GDM1 (cell line): ENCODE measurements at regions not wholly inside any gene's neighbourhood (a gene's known extent, or its start where the extent isn't known, plus 50 kb on each side); places are given as distances from the start of the nearest gene placed in this dataset.
"Not testable (repeated sequence)": the region's sequence is repeated elsewhere in the genome, so short reads cannot be mapped to it uniquely, and the experiment has no call there.

Source experiments
- DNase-seq: peaks from one replicate; lab custom pipeline; 2025; lab: John Stamatoyannopoulos, UW

DNA sequence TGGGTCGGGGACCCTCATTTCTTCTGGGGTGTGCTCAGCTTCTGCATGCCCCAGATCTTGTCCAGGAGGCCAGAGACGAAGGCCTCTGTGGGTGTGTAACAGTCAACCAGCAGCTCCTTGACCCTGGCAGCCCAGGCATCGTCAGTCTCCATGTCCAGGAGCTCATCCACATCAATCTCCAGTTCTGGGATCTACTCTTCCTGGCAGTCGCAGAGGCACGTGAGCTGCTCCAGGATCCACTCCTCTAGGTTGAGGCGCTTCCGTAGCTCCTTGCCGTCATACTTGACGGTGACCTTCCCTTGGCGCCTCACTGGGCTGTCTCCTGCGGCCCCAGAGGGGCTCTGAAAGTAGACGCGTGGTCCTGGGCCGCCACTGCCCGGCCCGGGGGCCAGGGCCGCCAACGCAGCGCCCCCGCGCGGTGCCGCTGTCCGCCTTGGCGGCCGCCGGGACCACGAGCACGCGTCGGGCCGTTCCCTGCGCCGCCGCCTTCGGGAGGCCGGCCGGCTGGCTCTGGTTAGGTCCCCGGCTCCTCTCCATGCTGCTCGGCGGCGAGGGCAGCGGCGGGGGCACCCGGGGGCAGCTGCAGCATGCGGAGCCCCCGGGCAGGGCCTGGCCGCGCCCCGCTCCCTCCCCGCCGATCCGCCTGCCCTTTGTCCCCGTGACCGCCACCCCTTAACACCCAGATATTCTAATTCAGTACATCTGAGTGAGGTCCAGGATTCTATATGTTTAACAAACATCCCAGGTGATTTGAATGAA, 170.5 kb downstream of the SEPTIN7 start:
- DNase-seq: no peak

DNA sequence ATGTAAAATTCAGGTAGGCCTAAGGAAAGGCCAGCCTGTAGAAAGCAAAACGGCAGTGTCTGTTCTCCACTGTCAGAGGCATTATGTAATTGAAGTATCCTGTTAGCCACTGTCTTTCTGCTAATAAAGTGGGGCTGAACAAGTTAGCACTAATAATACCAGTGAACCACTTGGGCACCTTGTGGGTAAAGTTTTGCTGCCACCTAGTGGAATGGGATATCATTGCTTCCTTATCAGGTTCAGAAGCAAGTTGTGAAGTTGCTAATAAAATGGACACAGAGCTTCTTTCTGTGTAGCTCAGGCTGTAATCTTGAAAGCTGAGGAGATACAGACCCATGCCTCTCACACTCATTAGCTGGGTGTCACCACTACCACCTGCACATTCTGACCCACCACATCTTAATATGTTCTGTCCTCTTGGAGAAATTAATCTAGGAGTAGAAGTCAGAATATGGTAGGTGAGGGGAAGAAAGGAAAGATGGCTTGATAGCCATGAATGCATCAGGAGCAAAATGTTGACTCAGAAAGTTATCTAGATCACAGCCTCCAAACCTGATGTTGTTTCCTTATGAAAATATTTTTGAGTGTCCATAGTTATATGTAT, 175.1 kb downstream of the SEPTIN7 start:
- peak; percentile 42 for DNase-seq

DNA sequence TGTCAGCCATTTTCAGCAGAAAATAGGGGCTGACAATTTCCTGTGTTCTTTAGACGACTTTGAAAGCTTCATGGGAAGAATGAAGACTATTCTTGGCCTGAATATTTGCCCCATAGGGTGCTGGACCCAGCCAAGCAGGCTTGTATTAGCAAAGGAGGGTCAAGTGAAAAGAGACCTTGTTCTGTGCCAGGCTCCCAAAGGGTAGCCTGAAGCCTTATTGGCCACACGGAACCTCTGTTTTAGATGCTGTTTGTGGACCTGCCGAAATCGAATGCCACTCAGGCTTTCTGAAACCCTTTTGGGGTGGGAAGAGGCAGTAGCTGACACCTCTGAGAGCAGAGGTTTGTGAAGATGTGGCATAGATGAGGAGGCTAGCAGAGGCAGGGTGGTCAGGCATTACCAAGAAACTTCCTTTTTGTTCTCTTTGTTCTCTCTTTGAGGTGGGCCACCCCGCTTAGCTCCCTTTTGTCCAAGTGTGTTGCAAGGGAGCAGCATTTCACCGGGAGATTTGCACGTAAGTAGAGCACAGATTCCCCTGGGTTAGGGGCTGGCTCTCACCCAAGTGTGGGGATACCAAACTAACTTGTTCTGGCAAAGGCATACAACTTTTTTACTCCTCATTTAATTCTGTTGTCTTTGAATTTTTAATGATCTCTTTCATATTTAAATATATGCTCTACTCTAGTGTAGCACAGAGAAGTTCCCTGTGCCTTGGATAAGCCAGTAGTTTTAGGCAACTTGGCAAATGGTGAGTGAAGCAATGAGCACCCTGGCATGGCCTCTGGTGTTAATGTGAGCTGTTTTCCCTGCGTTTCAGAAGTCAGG, 174.0 kb upstream of the EEPD1 start:
- not testable (repeated sequence) for DNase-seq

DNA sequence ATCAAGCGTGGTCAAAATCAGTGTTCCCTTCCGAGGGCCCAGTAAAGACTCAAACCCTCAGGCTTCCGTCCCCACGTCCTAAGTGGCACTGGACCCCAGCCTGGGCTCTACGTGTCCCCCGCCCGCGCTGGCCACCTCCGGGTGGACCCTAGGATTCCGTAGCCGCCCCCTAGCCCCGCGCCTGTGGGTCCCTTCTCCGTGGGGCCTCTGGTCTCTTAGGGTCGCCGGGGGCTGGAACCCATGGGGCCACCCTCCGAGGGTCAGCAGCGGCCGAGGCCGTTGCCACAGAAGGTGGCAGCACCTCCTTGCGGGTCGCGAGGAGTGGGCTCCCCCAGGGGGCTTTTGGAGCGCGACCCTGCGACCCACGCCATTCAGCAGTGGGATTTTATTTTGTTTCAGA, 170.5 kb upstream of the EEPD1 start:
- DNase-seq: no peak

DNA sequence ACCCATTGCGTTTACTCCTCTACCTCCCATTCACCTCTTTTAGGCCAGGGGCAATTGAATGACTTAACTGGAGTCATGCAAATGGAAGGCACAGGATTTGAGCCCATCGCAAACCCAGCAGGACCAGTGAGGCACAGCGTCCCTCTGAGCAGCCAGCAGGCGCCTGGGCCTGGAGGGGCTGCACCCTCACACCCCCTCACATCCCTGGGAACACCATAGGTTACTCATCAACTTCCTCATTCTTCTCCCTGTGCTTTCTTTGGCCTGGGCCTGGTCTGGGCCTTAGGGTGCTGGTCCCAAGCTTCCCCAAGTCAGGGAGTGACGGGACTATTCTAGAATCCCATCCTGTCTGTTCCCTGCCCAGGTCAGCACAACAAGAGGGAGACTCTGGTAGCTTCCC, 169.4 kb upstream of the EEPD1 start:
- no peak for DNase-seq

DNA sequence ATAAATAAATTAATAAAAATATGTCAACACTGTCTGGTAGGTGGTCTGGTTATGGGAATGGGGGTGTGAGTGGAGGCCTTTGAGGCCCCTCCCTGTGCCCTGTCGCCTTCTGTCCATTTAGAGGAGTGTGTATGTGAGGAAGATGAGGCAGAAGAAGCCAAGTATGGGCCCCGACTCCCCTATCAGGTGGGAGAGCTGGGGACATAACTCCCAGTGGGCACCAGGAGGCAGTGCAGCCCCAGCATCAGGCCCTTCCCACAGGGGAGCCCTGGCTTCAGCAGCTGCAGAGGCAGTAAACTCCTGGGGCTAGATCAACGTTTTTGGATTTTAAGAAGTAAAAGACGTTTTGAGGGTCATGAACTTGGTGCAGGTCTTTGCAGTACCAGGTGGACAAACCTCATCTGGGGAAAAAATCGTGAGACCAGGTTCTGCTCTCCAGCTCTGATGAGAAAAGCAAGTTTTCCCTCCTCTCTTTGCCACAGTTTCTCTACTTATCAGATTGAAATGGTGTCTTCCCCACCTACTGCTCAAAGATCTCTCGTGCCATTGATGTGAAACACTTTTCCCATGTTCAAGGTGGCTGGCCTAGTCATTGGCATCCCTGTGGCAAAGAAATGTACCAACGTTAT, 167.8 kb upstream of the EEPD1 start:
- DNase-seq: peak; percentile 41

DNA sequence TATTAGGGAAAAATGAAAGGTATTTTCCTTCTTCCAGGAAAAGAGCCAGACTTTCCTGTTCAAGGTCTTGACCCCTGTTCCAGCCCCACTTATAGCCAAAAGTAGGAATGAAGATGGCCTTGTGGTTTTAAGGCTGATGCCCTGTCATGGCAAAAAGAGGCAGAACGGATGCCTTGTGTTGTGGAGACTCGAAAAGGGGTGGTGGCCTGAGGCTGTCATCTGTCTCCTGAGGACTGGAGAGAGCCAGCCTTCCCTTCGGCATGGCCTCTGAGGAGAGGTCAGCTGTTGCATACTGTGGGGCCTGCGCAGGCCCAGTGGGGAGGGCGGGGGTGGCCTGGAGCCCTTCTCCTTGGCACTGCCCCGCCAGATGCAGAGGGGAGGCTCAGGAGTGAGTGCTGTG, 166.0 kb upstream of the EEPD1 start:
- no peak for DNase-seq

DNA sequence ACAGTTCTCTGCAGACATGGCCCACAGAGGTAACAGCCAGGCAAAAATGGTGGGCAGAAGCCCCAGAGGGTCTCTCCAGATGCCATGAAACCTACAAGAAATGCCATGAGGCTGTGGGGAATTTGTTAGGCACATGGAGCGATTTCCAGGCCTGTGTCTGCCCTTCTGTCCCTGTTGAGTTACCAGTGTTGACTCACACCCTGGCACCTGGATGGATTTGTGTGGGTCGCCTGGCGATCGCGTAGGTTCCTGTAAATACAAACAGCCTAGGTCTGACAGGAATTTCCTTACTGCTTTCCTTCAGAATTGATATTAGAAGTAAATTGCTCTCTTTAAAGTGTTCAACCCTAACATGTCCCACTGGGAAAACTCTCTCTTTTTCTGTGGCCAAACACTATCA, 164.9 kb upstream of the EEPD1 start:
- DNase-seq: no peak

DNA sequence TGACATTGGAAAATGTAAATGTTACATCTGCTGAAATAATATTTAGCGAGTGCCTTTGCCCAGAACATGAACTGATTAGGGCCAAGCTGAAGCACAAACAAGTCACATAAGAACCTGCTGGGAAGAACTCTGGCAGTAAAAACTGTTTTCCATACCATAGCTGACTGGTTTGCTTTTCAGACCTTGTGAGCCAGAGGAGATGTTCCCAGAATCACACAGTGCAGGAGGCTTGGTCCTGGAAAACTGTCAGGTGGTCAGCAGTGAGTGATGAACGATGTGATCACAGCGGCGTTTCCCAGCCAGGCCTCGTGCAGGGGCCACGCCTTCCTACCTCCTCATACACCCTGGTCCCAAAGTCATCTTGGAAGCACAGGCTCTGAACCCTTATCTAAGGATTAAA, 164.2 kb upstream of the EEPD1 start:
- no peak for DNase-seq

DNA sequence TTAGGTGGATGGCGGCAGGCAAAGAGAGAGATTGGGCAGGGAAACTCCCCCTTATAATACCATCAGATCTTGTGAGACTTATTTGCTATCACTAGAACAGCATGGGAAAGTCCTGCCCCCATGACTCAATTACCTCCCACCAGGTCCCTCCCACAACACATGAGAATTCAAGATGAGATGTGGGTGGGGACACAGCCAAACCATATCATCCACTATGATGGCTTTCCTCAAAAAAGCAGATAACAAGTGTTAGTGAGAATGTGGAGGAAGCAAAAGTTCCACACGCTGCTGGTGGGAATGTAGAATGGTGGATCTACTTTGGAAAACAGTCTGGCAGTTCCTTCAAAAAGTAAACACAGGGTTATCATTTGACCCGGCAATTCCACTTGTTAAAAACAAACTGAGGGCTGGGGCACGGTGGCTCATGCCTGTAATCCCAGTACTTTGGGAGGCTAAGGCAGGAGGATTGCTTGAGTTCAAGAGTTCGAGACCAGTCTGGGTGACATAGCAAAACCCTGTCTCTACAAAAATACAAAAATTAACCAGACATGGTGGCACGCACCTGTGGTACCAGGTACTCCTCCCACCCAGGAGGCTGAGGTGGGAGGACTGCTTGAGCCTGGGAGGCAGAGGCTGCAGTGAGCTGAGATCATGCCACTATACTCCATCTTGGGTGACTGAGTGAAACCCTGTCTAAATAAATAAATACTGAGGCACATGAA, 161.4 kb upstream of the EEPD1 start:
- no peak for DNase-seq

DNA sequence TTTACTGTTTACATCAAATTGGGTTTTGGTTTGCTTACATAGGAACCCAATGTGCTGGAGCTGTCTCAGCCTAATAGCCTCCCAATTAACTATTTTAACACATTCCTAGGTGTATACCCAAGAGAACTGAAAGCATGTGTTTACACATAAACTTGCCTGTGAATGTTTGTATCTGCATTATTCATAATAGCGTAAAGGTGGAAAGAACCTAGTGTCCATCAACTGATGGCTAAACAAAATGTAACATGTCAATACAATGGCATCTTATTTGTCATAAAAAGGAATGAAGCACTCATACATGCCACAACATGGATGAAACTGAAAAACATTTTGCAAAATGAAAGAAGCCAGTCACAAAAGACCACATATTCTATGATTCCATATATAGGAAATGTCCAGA, 160.6 kb upstream of the EEPD1 start:
- DNase-seq: no peak

DNA sequence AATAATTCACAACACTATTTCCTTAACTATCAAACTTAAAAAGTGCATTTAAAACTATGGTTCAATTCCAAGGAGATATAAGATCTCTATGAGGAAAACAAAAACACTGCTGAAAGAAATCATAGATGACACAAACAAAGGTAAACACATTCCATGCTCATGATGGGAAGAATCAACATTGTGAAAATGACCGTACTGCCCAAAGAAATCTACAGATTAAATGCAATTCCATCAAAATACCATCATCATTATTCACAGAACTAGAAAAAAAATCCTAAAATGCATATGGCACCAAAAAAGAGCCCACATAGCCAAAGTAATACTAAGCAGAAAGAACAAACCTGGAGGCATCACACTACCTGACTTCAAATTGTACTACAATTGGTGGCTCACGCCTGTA, 159.9 kb upstream of the EEPD1 start:
- no peak for DNase-seq

DNA sequence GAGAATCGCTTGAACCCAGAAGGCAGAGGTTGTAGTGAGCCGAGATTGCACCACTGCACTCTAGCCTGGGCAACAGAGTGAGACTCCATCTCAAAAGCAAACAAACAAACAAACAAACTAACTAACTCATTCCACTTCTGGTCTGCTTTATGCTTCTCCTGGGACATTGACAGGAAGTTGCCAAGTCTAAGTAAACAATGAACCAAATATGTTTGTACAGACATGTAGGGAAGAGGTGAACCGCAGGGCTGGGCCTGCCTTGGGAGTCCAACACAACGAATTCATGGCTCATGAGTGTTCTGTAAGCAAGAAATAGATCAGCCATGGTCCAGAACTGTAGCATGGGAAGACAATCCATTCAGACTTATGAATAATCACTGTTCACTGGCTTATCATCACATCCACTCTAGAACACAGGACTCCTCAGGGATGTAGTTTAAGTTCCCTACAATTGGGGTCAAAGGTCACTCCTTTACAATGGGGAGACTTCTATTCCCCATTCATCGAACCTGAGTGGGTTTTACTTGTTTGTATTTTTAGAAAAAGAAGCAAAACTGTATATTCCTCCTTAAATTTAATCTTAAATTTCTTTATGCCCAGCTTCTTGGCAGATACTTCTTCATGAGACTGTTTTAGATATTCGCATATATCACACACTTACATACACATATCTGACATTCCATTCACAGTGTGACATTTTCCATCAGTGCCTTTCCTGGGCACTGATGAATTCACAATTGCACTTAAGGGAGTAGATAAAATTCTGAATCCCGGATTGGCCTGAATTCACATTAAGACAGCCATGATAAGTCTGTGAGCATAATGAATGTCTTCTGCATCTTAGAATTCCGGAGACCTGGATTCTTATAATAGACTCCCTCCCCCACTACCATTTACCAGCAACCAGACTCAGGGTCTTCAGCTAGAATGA, 159.1 kb upstream of the EEPD1 start:
- DNase-seq: no peak

DNA sequence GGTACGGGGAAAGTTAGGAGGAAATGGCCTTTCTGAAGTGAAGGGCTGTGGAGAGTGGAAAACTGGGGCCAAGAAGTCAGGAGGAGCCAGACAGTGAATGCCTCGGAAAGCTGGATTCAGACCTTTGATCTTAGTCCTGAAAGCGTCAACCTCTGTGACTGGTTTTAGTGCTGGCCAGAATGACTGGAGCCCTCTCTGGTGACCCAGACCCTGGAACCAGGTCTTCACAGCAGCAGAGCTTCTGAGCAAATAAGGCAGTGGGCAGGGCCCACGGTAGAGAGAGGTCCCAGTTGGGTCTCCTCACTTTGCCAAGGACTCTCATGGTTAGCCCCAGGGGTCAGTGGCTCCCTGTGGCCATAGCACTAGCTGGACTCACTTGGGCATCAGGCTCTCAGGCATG, 157.7 kb upstream of the EEPD1 start:
- no peak for DNase-seq

DNA sequence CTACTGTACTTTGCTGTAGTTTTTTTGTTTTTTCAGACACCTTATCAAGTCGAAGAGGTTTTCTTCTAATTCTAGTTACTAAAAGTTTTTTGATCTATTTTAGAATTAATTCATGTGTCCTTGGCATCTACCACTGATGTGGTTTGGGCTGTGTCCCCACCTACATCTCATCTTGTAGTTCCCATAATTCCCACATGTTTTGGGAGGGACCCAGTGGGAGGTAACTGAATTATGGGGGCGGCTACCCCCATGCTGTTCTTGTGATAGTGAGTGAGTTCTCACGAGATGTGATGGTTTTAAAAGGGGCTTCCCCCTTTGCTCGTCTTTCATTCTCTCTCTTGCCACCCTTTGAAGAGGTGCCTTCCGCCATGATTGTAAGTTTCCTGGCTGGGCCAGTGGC, 154.6 kb upstream of the EEPD1 start:
- DNase-seq: no peak

DNA sequence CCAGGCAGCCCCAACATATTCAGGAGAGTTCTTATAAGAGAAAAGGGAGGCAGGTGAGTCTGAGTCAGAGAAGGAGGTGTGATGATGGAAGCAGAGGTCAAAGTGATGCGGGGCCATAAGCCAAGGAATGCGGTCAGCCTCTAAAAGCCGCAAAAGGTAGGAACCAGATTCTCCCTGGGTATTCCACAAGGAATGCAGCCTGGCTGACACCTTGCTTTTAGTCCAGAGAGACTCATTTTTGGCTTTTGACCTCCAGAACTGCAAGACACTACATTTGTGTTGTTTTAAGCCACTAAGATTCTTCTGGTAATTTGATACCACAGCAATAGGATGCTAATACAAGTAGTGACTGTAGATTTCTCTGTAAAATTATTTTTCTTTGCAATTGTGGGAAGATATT, 151.5 kb upstream of the EEPD1 start:
- no peak for DNase-seq

DNA sequence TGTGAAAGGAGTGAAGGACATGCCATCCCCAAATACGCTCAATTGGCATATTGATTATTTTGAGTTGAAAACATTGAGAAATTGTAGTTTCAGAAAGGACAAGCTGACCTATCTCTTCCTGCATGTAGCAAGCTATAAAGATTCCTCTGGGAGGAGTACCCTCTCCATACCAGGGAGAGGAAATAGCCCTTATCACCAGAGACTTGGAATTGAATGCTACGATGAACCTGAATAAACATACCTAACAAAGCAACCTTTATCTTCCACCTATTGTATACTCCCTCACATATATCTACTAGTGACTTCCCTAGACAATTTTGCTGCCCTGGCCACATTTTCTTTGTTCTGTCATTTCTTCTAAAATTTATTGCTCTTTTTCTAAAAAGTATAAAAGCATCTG, 150.2 kb upstream of the EEPD1 start:
- DNase-seq: no peak

DNA sequence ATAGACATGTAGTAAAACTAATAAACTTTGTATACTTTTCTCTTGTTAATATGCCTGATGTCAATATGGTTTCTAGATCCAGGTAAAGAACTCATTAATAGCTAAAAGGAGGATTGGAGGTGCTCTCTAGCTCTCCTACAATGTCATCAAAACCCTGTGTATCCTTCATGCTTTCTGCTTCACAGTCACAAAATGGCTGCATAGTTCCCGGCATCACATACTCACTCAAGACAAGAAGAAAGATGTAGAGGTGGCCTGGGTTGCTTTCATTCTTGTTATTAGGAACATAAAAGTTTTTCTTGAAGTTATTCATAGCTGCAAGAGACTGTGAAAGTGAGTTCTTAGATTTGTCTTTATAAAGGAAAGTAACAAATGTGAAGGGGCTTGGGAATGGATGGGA, 149.7 kb upstream of the EEPD1 start:
- DNase-seq: no peak

DNA sequence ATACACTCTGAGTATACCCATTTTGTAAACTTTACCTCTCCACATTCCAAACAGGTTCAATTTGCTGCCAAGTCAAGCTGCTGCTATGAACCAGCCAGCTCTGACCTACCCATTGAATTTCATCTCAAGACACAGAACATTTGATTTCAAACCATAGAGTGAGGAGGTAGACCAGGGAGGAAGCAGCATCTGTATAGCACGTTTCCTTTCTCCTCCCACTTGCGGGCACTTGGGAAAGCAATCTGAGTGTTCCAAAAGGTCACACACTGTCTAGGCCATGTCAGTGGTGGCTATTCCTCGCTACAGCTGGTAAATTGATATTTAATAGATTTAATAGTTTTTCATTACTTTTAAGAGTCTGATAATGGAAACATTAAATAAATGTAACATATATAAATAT, 147.8 kb upstream of the EEPD1 start:
- no peak for DNase-seq

DNA sequence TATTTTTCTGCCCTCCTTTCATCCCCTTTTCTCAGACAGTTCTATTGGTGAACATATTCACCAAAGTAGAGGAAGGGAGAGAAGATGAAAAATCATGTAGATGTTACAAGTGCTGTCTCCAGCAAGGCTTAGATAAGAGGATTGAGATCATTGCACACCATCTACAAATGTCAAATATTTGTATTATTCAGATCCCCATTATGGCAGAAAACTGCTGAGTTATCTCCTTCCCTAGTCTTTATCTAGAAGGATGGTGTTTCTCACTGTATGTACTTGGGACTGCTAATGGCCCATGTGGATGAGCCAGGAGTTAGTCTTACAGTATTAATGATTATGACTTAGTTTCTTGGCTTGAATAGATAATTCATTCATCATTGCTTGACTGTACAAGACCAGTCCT, 147.2 kb upstream of the EEPD1 start:
- no peak for DNase-seq

DNA sequence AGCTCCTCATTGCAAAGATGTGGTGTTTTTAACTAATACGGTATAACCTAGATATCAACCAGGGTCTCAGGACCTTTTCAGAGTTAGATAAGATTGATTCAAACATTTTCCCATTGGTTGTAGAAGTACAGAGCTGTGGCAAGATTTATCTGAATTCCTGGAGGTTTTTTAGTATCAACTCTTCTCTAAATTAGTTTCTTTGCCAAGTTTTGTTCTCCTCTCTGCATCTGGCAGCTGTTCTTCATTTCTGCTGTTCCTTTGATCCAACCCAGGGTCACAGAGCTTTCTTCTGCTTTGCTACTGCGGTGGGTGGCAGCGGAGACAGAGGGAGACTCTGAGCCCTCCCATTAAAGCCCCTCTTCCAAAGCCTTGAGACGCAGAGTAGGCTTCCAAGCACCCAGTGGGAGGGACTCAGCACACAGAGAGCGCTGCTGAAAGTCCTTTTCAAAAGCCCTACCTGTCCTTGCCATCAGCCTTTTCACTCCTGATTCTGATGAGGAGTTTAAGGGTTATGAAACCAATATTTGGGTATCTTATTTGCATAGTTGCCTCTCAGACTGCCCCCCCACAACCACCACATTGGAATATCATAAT, 146.3 kb upstream of the EEPD1 start:
- DNase-seq: no peak
